ENCODE measurements at regions not wholly inside any gene's neighbourhood (a gene's known extent, or its start where the extent isn't known, plus 50 kb on each side); places are given as distances from the start of the nearest gene placed in this dataset.
A peak's percentile ranks its signal among the peaks of the same experiment; 100 is the strongest.

- no peak for DNase-seq
Observed at GRCh38 chr9:69955536-69956355, 87.9 kb upstream of the MAMDC2 start.

- DNase-seq: no peak
Observed at GRCh38 chr9:69961843-69962242, 81.8 kb upstream of the MAMDC2 start.

- no peak for DNase-seq
Observed at GRCh38 chr9:69963803-69964202, 79.8 kb upstream of the MAMDC2 start.

- DNase-seq: no peak
Observed at GRCh38 chr9:69964446-69964845, 79.2 kb upstream of the MAMDC2 start.

- DNase-seq: no peak
Observed at GRCh38 chr9:69965416-69966145, 78.1 kb upstream of the MAMDC2 start.

GRCh38 chr9:69967344-69967743, 76.3 kb upstream of the MAMDC2 start:
- DNase-seq: no peak

- DNase-seq: no peak
Observed at GRCh38 chr9:69970001-69970533, 73.6 kb upstream of the MAMDC2 start.

GRCh38 chr9:69971643-69972449, 71.8 kb upstream of the MAMDC2 start:
- DNase-seq: peak; percentile 78

- no peak for DNase-seq
Observed at GRCh38 chr9:69975681-69976080, 68.0 kb upstream of the MAMDC2 start.

GRCh38 chr9:69976152-69976551, 67.5 kb upstream of the MAMDC2 start:
- no peak for DNase-seq

GRCh38 chr9:69980041-69980440, 63.6 kb upstream of the MAMDC2 start:
- no peak for DNase-seq

GRCh38 chr9:69980591-69980990, 63.1 kb upstream of the MAMDC2 start:
- DNase-seq: no peak

- DNase-seq: no peak
Observed at GRCh38 chr9:69981686-69982445, 61.8 kb upstream of the MAMDC2 start.

GRCh38 chr9:69984831-69985230, 58.8 kb upstream of the MAMDC2 start:
- DNase-seq: no peak

GRCh38 chr9:69985971-69986370, 57.7 kb upstream of the MAMDC2 start:
- DNase-seq: no peak

- DNase-seq: no peak
Observed at GRCh38 chr9:69986970-69987369, 56.7 kb upstream of the MAMDC2 start.

- no peak for DNase-seq
Observed at GRCh38 chr9:69987457-69987856, 56.2 kb upstream of the MAMDC2 start.

GRCh38 chr9:69993110-69993509, 50.5 kb upstream of the MAMDC2 start:
- DNase-seq: no peak

Measured in right hindlimb (tissue), 1 donor.